PC-3 (cell line): ENCODE measurements at regions not wholly inside any gene's neighbourhood (a gene's known extent, or its start where the extent isn't known, plus 50 kb on each side); places are given as distances from the start of the nearest gene placed in this dataset.

Experiments
- ATAC-seq: fragments of 200-7000 bp; cut with Tn5 transposase; 2 replicates; pipeline ENCODE4 v1.9.1; 2020; ENCODE audit warnings: mild to moderate bottlenecking, moderate library complexity
- BruUV-seq: library from RNA; stranded (reverse); fragments of 400-500 nt; replicated peaks from 2 replicates; lab custom pipeline; 2021; lab: Mats Ljungman, UMichigan
- CTCF ChIA-PET: fragments of 300-600 bp; sonication (Branson Sonifier 250); formaldehyde crosslinking; loops from one replicate; lab custom pipeline; 2022; ENCODE audit warnings: antibody characterized with exemption; lab: Charles Lee
- POLR2A ChIA-PET: fragments of 300-600 bp; sonication (Branson Sonifier 250); formaldehyde crosslinking; loops from one replicate; lab custom pipeline; 2022; ENCODE audit warnings: antibody characterized with exemption; ENCODE audit not compliant: unreplicated experiment; lab: Charles Lee
- DNase-seq: peaks from one replicate; pipeline ENCODE4 v3.0.0-alpha.2; 2015
- H2AFZ ChIP-seq: fragments of 300-600 bp; sonication (generic); 2 replicates; pipeline ENCODE4 v1.6.0; 2016; ENCODE audit warnings: antibody characterized with exemption, low read length
- H3F3A ChIP-seq: fragments of 300-600 bp; sonication (generic); one replicate; pipeline ENCODE4 v1.6.0; 2017; ENCODE audit warnings: antibody characterized with exemption, low read length, control low read depth, mild to moderate bottlenecking; ENCODE audit not compliant: unreplicated experiment
- H3K27ac ChIP-seq: fragments of 300-600 bp; sonication (generic); 2 replicates; pipeline ENCODE4 v1.5.1; 2016; ENCODE audit warnings: mild to moderate bottlenecking, low read length
- H3K27me3 ChIP-seq: fragments of 300-600 bp; sonication (generic); 2 replicates; pipeline ENCODE4 v1.6.1; 2016; ENCODE audit warnings: low read length, mixed read lengths
- H3K36me3 ChIP-seq: fragments of 300-600 bp; sonication (generic); 2 replicates; pipeline ENCODE4 v1.6.1; 2016; ENCODE audit warnings: low read depth, mixed run types, low read length, mixed read lengths
- H3K4me1 ChIP-seq: fragments of 300-600 bp; sonication (generic); 2 replicates; pipeline ENCODE4 v1.5.1; 2016; ENCODE audit warnings: low read length; ENCODE audit not compliant: insufficient read depth
- H3K4me2 ChIP-seq: fragments of 300-600 bp; sonication (generic); 2 replicates; pipeline ENCODE4 v1.6.0; 2016; ENCODE audit warnings: low read length
- H3K4me3 ChIP-seq: fragments of 300-600 bp; sonication (generic); 2 replicates; pipeline ENCODE4 v1.5.1; 2016; ENCODE audit warnings: mild to moderate bottlenecking, low read length, mixed read lengths
- H3K79me2 ChIP-seq: fragments of 300-600 bp; sonication (generic); 2 replicates; pipeline ENCODE4 v1.6.1; 2017; ENCODE audit warnings: low read length, mixed read lengths
- H3K9ac ChIP-seq: fragments of 300-600 bp; sonication (generic); 2 replicates; pipeline ENCODE4 v1.6.0; 2016; ENCODE audit warnings: mild to moderate bottlenecking, low read length
- H3K9me2 ChIP-seq: fragments of 300-600 bp; sonication (generic); replicated peaks from 2 replicates; pipeline ENCODE4 v1.6.1; 2016; ENCODE audit warnings: mixed run types, low read length, mixed read lengths
- H3K9me3 ChIP-seq: fragments of 300-600 bp; sonication (generic); 2 replicates; pipeline ENCODE4 v1.6.1; 2016; ENCODE audit warnings: low read length, mixed read lengths
- H4K20me1 ChIP-seq: fragments of 300-600 bp; sonication (generic); 2 replicates; pipeline ENCODE4 v1.6.1; 2016; ENCODE audit warnings: low read length, mixed read lengths
- EZH2 ChIP-seq: fragments of 300-600 bp; sonication (generic); IDR thresholded peaks from one replicate; pipeline ENCODE4 v1.6.1; 2017; ENCODE audit warnings: antibody characterized with exemption, mild to moderate bottlenecking, low read length; ENCODE audit not compliant: unreplicated experiment
- EZH2phosphoT487 ChIP-seq: fragments of 300-600 bp; sonication (generic); IDR thresholded peaks from 2 replicates; pipeline ENCODE4 v1.6.1; 2018; ENCODE audit warnings: mild to moderate bottlenecking, antibody characterized with exemption, low read length, borderline replicate concordance
- intact Hi-C: fragments of 100-400 bp; cut with micrococcal nuclease; formaldehyde crosslinking; loops from 2 replicates; pipeline ENCODE4 v1.9.0; 2023
- TF ChIP-seq, protein P1 (sequence below): fragments of 300-600 bp; sonication (generic); conservative IDR thresholded peaks from 2 replicates; pipeline ENCODE4 v1.5.1; 2017; ENCODE audit warnings: antibody characterized with exemption, low read depth, mild to moderate bottlenecking, low read length

DNA sequence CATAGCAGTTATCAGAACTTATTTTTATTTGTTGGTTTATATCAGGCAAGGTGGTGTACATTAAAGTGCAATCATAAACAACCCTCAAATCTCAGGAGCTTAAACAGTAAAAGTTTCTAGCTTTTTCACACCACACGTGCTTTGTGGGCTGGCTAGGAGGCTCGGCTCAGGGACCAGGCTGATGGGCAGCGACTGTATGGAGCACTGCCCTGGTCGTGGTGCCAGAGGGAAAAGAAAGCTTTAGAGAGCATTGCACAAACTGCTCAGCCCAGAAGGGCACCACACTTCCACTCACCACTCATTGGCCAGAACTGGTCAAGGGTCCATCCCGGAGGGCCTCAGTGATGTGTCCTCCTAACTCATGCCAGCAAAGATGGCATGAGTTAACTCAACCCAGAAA lies 123.2 kb downstream of the AQP9 start:
- H3K27me3 ChIP-seq = no peaks in the 10 kb centered on the region
- CTCF ChIA-PET = no interaction called here

GRCh38 chr15:58264053-58264971 lies 126.1 kb downstream of the AQP9 start:
- Histone ChIP-seq H3K9me3 (no peaks in the 10 kb centered on the region), H2AFZ (no peak overlapping the region), H3K36me3 (no peaks in the 10 kb centered on the region), H4K20me1 (no peaks in the 10 kb centered on the region), H3K4me2 (no peak overlapping the region), H3K79me2 (no peaks in the 10 kb centered on the region), H3K4me1 (peaks cover 7% of the 10 kb centered on the region), H3F3A (no peaks in the 10 kb centered on the region), H3K27me3 (no peaks in the 10 kb centered on the region), H3K9me2 (no peaks in the 10 kb centered on the region), H3K9ac (no peak overlapping the region), H3K27ac (no peak overlapping the region), H3K4me3 (no peak overlapping the region)
- TF ChIP-seq, protein P1, sequence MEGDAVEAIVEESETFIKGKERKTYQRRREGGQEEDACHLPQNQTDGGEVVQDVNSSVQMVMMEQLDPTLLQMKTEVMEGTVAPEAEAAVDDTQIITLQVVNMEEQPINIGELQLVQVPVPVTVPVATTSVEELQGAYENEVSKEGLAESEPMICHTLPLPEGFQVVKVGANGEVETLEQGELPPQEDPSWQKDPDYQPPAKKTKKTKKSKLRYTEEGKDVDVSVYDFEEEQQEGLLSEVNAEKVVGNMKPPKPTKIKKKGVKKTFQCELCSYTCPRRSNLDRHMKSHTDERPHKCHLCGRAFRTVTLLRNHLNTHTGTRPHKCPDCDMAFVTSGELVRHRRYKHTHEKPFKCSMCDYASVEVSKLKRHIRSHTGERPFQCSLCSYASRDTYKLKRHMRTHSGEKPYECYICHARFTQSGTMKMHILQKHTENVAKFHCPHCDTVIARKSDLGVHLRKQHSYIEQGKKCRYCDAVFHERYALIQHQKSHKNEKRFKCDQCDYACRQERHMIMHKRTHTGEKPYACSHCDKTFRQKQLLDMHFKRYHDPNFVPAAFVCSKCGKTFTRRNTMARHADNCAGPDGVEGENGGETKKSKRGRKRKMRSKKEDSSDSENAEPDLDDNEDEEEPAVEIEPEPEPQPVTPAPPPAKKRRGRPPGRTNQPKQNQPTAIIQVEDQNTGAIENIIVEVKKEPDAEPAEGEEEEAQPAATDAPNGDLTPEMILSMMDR = no peak
- TF ChIP-seq EZH2phosphoT487 = no peak
- no peak for TF ChIP-seq EZH2
- BruUV-seq = no TSS peak
- ATAC-seq (no peak), DNase-seq (no peak)
- ChIA-PET CTCF (no interaction called here), POLR2A (no interaction called here)
- intact Hi-C loops = no loop called here

More for the DNA sequence above, 123.2 kb downstream of the AQP9 start:
- TF ChIP-seq EZH2 (no peak), EZH2phosphoT487 (no peak)
- TF ChIP-seq, protein P1 = no peak
- no TSS peak for BruUV-seq
- Histone ChIP-seq H3K9ac (no peak overlapping the region), H4K20me1 (no peaks in the 10 kb centered on the region), H3K79me2 (no peaks in the 10 kb centered on the region), H3K4me2 (no peak overlapping the region), H3K4me1 (no peaks in the 10 kb centered on the region), H3K4me3 (no peak overlapping the region), H2AFZ (no peak overlapping the region), H3K9me3 (no peaks in the 10 kb centered on the region), H3K36me3 (no peaks in the 10 kb centered on the region), H3K27ac (no peak overlapping the region), H3F3A (no peaks in the 10 kb centered on the region), H3K9me2 (no peaks in the 10 kb centered on the region)
- POLR2A ChIA-PET = no interaction called here
- intact Hi-C loops = no loop called here
- ATAC-seq (no peak), DNase-seq (no peak)

DNA sequence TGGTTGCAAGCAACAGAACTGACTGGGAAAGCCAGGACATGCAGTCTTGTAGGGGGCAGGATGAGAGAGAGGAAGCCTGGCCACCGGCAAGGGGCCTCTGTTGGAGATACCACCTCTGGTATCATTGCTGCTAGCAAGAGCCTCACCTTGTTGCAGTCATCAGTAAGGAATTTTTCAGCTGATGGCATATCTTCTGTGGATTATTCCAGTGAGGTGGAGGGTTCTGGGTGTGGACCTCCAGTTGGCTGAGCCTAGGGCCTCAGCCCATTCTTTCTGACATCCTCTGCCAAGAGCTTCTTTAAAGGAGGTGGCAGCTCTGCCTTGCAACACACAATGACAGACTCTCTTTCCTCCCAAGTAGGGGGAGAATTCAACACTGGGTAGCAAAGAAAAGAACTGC lies 128.9 kb downstream of the AQP9 start:
- H3K9me3 ChIP-seq = no peaks in the 10 kb centered on the region
- H3K9me2 ChIP-seq = no peaks in the 10 kb centered on the region
- intact Hi-C loops = no loop called here
- H3K4me1 ChIP-seq = peaks cover 17% of the 10 kb centered on the region
- H3F3A ChIP-seq = no peaks in the 10 kb centered on the region
- no peaks in the 10 kb centered on the region for H3K27me3 ChIP-seq
- no TSS peak for BruUV-seq
- no peak overlapping the region for H3K4me3 ChIP-seq
- POLR2A ChIA-PET = no interaction called here
- DNase-seq (peak; percentile 40), ATAC-seq (no peak)
- no peak overlapping the region for H3K4me2 ChIP-seq
- H3K27ac ChIP-seq = no peak overlapping the region
- H3K9ac ChIP-seq = no peak overlapping the region
- no peak for TF ChIP-seq EZH2
- TF ChIP-seq, protein P1 = no peak
- no peak for TF ChIP-seq EZH2phosphoT487
- H3K36me3 ChIP-seq = no peaks in the 10 kb centered on the region; the same call in 1 of the 2 replicates
- H4K20me1 ChIP-seq = no peaks in the 10 kb centered on the region
- no peak overlapping the region for H2AFZ ChIP-seq
- H3K79me2 ChIP-seq = no peaks in the 10 kb centered on the region
- CTCF ChIA-PET = no interaction called here
